A549 (cell line): ENCODE measurements at regions not wholly inside any gene's neighbourhood (a gene's known extent, or its start where the extent isn't known, plus 50 kb on each side); places are given as distances from the start of the nearest gene placed in this dataset.

Experiments used
- ATAC-seq, 2 experiments: fragments of 200-7000 bp in 1 of 2; fragments of >200 bp in 1 of 2; cut with Nextera tagmentation in 1 of 2; cut with Tn5 transposase in 1 of 2; 3 replicates each; pipeline versions ENCODE4 v1.8.0 to v1.9.1; 2018 to 2020; ENCODE audit warnings: mild to moderate bottlenecking in 1 of 2, moderate library complexity in 1 of 2
- CTCF ChIA-PET: fragments of 300-600 bp; sonication (Branson Sonifier 250); formaldehyde crosslinking; extraction: SDS; loops from one replicate; lab custom pipeline; 2021; ENCODE audit warnings: antibody characterized with exemption, inconsistent platforms; lab: Yijun Ruan, JAX
- POLR2A ChIA-PET: fragments of 350-600 bp; formaldehyde crosslinking; extraction: SDS; loops from one replicate; lab custom pipeline; 2021; ENCODE audit warnings: antibody characterized with exemption, inconsistent platforms; lab: Yijun Ruan, JAX
- DNase-seq, 2 experiments: peaks; one replicate each; pipeline versions ENCODE4 v3.0.0 to v3.0.0-alpha.2; 2011 to 2016; ENCODE audit warnings: low read depth in 1 of 2, low spot score in 1 of 2
- FAIRE-seq: peaks from 2 replicates; lab custom pipeline; 2011; peaks lifted over from hg19 to GRCh38; lab: Jason Lieb, UNC
- H3K27ac ChIP-seq, 2 experiments: fragments of >200 bp; sonication (Bioruptor Twin); formaldehyde crosslinking; 3 replicates each; pipeline ENCODE4 v1.5.1; 2016 to 2017
- H3K4me1 ChIP-seq: fragments of >200 bp; sonication (Bioruptor Twin); formaldehyde crosslinking; 3 replicates; pipeline ENCODE4 v1.6.1; 2016
- H3K4me2 ChIP-seq: fragments of >200 bp; sonication (Bioruptor Twin); formaldehyde crosslinking; 3 replicates; pipeline ENCODE4 v1.6.1; 2016
- H3K4me3 ChIP-seq: fragments of >200 bp; sonication (Bioruptor Twin); formaldehyde crosslinking; 3 replicates; pipeline ENCODE4 v1.5.1; 2016
- H3K9me3 ChIP-seq: fragments of >200 bp; sonication (Bioruptor Twin); formaldehyde crosslinking; 3 replicates; pipeline ENCODE4 v1.6.1; 2016
- BCL3 ChIP-seq: fragments of >200 bp; sonication (Bioruptor Twin); formaldehyde crosslinking; IDR thresholded peaks from 3 replicates; pipeline ENCODE4 v1.6.1; 2016
- CEBPB ChIP-seq, 2 experiments: fragments of >200 bp in 1 of 2; sonication (Bioruptor Twin) in 1 of 2; formaldehyde crosslinking in 1 of 2; IDR thresholded peaks; 2 replicates each; pipeline ENCODE4 v1.6.1; 2012 to 2016
- CHD4 ChIP-seq: fragments of 200-600 bp; sonication (generic); IDR thresholded peaks from 2 replicates; pipeline ENCODE4 v1.6.1; 2016; ENCODE audit warnings: antibody characterized with exemption, mild to moderate bottlenecking, borderline replicate concordance
- EHF ChIP-seq: fragments of 250-450 bp; sonication (Bioruptor Pico); IDR thresholded peaks from 2 replicates; pipeline ENCODE4 v1.5.0; 2020; ENCODE audit warnings: mild to moderate bottlenecking
- EHMT2 ChIP-seq: fragments of 200-600 bp; sonication (generic); IDR thresholded peaks from 2 replicates; pipeline ENCODE4 v1.6.1; 2016; ENCODE audit warnings: antibody characterized with exemption, low read depth, mild to moderate bottlenecking, moderate library complexity
- ESRRA ChIP-seq: fragments of 150-350 bp; IDR thresholded peaks from 2 replicates; pipeline ENCODE4 v1.6.1; 2014; ENCODE audit warnings: mild to moderate bottlenecking, low read length, borderline replicate concordance
- FOSL2 ChIP-seq, 2 experiments: fragments of 450-650 bp in 1 of 2; fragments of >200 bp in 1 of 2; sonication (Bioruptor Twin) in 1 of 2; formaldehyde crosslinking; IDR thresholded peaks; 2 replicates each; pipeline versions ENCODE4 v1.5.0 to v1.6.1; 2016 to 2020; ENCODE audit warnings: mild to moderate bottlenecking in 1 of 2, moderate library complexity in 1 of 2
- GATA3 ChIP-seq: IDR thresholded peaks from 2 replicates; pipeline ENCODE4 v1.6.1; 2012; ENCODE audit warnings: borderline replicate concordance
- HDAC2 ChIP-seq: fragments of 200-600 bp; sonication (generic); IDR thresholded peaks from 2 replicates; pipeline ENCODE4 v1.6.1; 2016
- HES2 ChIP-seq: fragments of >200 bp; sonication (Bioruptor Twin); formaldehyde crosslinking; IDR thresholded peaks from 2 replicates; pipeline ENCODE4 v1.6.1; 2016
- HOXA7 ChIP-seq: fragments of 250-450 bp; sonication (Bioruptor Pico); IDR thresholded peaks from 2 replicates; pipeline ENCODE4 v1.5.0; 2020; ENCODE audit warnings: mild to moderate bottlenecking, moderate library complexity
- HOXB13 ChIP-seq: fragments of 250-450 bp; sonication (Bioruptor Pico); IDR thresholded peaks from 2 replicates; pipeline ENCODE4 v1.5.0; 2020; ENCODE audit warnings: low read depth, mild to moderate bottlenecking, moderate library complexity
- JUNB ChIP-seq: fragments of >200 bp; sonication (Bioruptor Twin); formaldehyde crosslinking; IDR thresholded peaks from 2 replicates; pipeline ENCODE4 v1.6.1; 2016
- KDM5A ChIP-seq: fragments of 200-600 bp; sonication (generic); IDR thresholded peaks from 2 replicates; pipeline ENCODE4 v1.6.1; 2016; ENCODE audit warnings: antibody characterized with exemption, mild to moderate bottlenecking
- MAFK ChIP-seq: fragments of 450-650 bp; IDR thresholded peaks from 2 replicates; pipeline ENCODE4 v1.6.1; 2014; ENCODE audit not compliant: partially characterized antibody
- MAZ ChIP-seq: fragments of 150-350 bp; IDR thresholded peaks from 2 replicates; pipeline ENCODE4 v1.6.1; 2014; ENCODE audit warnings: antibody characterized with exemption, low read depth, low read length, borderline replicate concordance
- MYC ChIP-seq: IDR thresholded peaks from 2 replicates; pipeline ENCODE4 v1.6.1; 2012; ENCODE audit warnings: mild to moderate bottlenecking, inconsistent platforms, low read length, improper control_type of control experiment, borderline replicate concordance
- RARB ChIP-seq: fragments of 250-450 bp; sonication (Bioruptor Pico); IDR thresholded peaks from 2 replicates; pipeline ENCODE4 v1.8.0; 2021; ENCODE audit warnings: mild to moderate bottlenecking, moderate library complexity
- REST ChIP-seq: fragments of 200-600 bp; sonication (generic); IDR thresholded peaks from 2 replicates; pipeline ENCODE4 v1.6.1; 2016; ENCODE audit warnings: antibody characterized with exemption, mild to moderate bottlenecking, moderate library complexity
- RFX5 ChIP-seq: fragments of 450-650 bp; IDR thresholded peaks from 2 replicates; pipeline ENCODE4 v1.7.1; 2014; ENCODE audit warnings: antibody characterized with exemption, mild to moderate bottlenecking, moderate library complexity
- TFCP2L1 ChIP-seq: fragments of 250-450 bp; sonication (Bioruptor Pico); IDR thresholded peaks from 2 replicates; pipeline ENCODE4 v1.5.0; 2021; ENCODE audit warnings: mild to moderate bottlenecking
- TP53 ChIP-seq: fragments of 250-450 bp; sonication (Bioruptor Pico); IDR thresholded peaks from 2 replicates; pipeline ENCODE4 v1.5.0; 2021; ENCODE audit warnings: mild to moderate bottlenecking, moderate library complexity
- USF2 ChIP-seq: fragments of 450-650 bp; IDR thresholded peaks from 2 replicates; pipeline ENCODE4 v1.6.1; 2014; ENCODE audit warnings: antibody characterized with exemption
- ZFP36 ChIP-seq: fragments of 450-650 bp; IDR thresholded peaks from 2 replicates; pipeline ENCODE4 v1.6.1; 2014; ENCODE audit warnings: borderline replicate concordance; ENCODE audit not compliant: partially characterized antibody
- ZNF302 ChIP-seq: fragments of 250-450 bp; sonication (Bioruptor Pico); IDR thresholded peaks from 2 replicates; pipeline ENCODE4 v1.9.0; 2021; ENCODE audit warnings: inconsistent platforms, mild to moderate bottlenecking, moderate library complexity
- WGBS: methylation state at CpG from one replicate; pipeline ENCODE4 v1.1.6; 2017; ENCODE audit errors: missing lambda C conversion rate; 5-methylcytosine and 5-hydroxymethylcytosine counted together

GRCh38 chr12:126021675-126022074, 956.4 kb downstream of the AACS start (continued):
- no peak for TF ChIP-seq REST

GRCh38 chr12:126027825-126028224, 962.6 kb downstream of the AACS start:
- Histone ChIP-seq H3K4me2 (no peak overlapping the region), H3K4me1 (no peaks in the 10 kb centered on the region), H3K4me3 (no peak overlapping the region), H3K27ac (no peak overlapping the region), H3K9me3 (no peaks in the 10 kb centered on the region)
- POLR2A ChIA-PET: no interaction called here
- ATAC-seq (no peak), FAIRE-seq (no peak), DNase-seq (no peak)
- TF ChIP-seq MAFK (no peak), MAZ (no peak), FOSL2 (IDR thresholded peaks at IDR 0.05) (no peak), FOSL2 (CRISPR knock-in tag; IDR thresholded peaks at IDR 0.05) (no peak), HES2 (no peak), TP53 (CRISPR knock-in tag) (no peak), MYC (no peak), GATA3 (no peak), ZFP36 (no peak), EHMT2 (no peak), ZNF302 (CRISPR knock-in tag) (no peak), ESRRA (no peak), HDAC2 (no peak), CHD4 (no peak), JUNB (no peak), HOXB13 (CRISPR knock-in tag) (no peak)
- CTCF ChIA-PET: no interaction called here
- WGBS: 3% methylated on average over 2 of the region's 2 CpGs

GRCh38 chr12:126030573-126030972, 965.3 kb downstream of the AACS start:
- Histone ChIP-seq H3K9me3 (no peaks in the 10 kb centered on the region), H3K4me3 (no peak overlapping the region), H3K4me1 (no peaks in the 10 kb centered on the region), H3K4me2 (no peak overlapping the region), H3K27ac (no peak overlapping the region)
- 28% methylated on average over 8 of the region's 8 CpGs for WGBS
- no peak for DNase-seq
- no peak for ATAC-seq
- ChIA-PET CTCF (interaction anchor here (0.8 to 1.0 kb wide), 3 partner anchors 102 to 514 kb away, joined by 3 read pairs; no protein-coding TSS in a partner anchor), POLR2A (no interaction called here)
- TF ChIP-seq ZNF302 (CRISPR knock-in tag) (no peak), TFCP2L1 (CRISPR knock-in tag) (no peak), USF2 (no peak), RARB (CRISPR knock-in tag) (no peak), HDAC2 (no peak), CHD4 (no peak), CEBPB (IDR thresholded peaks at IDR 0.05) (no peak), RFX5 (no peak), HOXA7 (no peak), BCL3 (no peak), EHF (no peak), KDM5A (no peak), FOSL2 (IDR thresholded peaks at IDR 0.05) (no peak), FOSL2 (CRISPR knock-in tag; IDR thresholded peaks at IDR 0.05) (no peak)
- no peak for FAIRE-seq
